Upper lobe of left lung (tissue), 4 donors: ENCODE measurements at regions not wholly inside any gene's neighbourhood (a gene's known extent, or its start where the extent isn't known, plus 50 kb on each side); places are given as distances from the start of the nearest gene placed in this dataset.

ENCODE experiments used
- CTCF ChIP-seq, 6 experiments: fragments of 450-650 bp in 4 of 6; fragments of 200-600 bp in 2 of 6; sonication (generic) in 2 of 6; IDR thresholded peaks; one replicate each; pipeline ENCODE4 v1.5.1; 2016 to 2019; ENCODE audit warnings: antibody characterized with exemption in 6 of 6
- EP300 ChIP-seq, 4 donors: sonication (generic); formaldehyde crosslinking; IDR thresholded peaks; one replicate each; pipeline ENCODE4 v1.5.1; 2017; ENCODE audit warnings: antibody characterized with exemption in 4 of 4, control low read depth in 2 of 4
- POLR2A ChIP-seq, 4 donors: fragments of 450-650 bp; IDR thresholded peaks; one replicate each; pipeline ENCODE4 v1.5.1; 2016 to 2017; ENCODE audit warnings: antibody characterized with exemption in 4 of 4, mild to moderate bottlenecking in 2 of 4
- POLR2AphosphoS5 ChIP-seq, 2 donors: sonication (generic); formaldehyde crosslinking; IDR thresholded peaks; one replicate each; pipeline ENCODE4 v1.5.1; 2017; ENCODE audit warnings: antibody characterized with exemption in 2 of 2

- TF ChIP-seq CTCF (IDR thresholded peaks at IDR 0.05) = no peak
- no peak for TF ChIP-seq POLR2A (IDR thresholded peaks at IDR 0.05)
- no peak for TF ChIP-seq EP300 (IDR thresholded peaks at IDR 0.05)
- TF ChIP-seq POLR2AphosphoS5 (IDR thresholded peaks at IDR 0.05) = no peak
Measured at GRCh38 chr5:97644896-97645295, 461.8 kb upstream of the RIOK2 start.
